ENCODE measurements at regions not wholly inside any gene's neighbourhood (a gene's known extent, or its start where the extent isn't known, plus 50 kb on each side); places are given as distances from the start of the nearest gene placed in this dataset.

GRCh38 chrX:109871121-109871888 is 131.6 kb upstream of the TMEM164 start:
- Histone ChIP-seq H3K4me2 (no peak overlapping the region), H3K4me3 (no peak overlapping the region), H3F3A (ENCODE audit: insufficient read depth, low read depth) (no peaks in the 10 kb centered on the region), H3K79me2 (ENCODE audit: low read depth) (no peaks in the 10 kb centered on the region), H3K27ac (no peak overlapping the region), H3K9me3 (ENCODE audit: insufficient read depth, low read depth) (no peaks in the 10 kb centered on the region), H3K9me2 (ENCODE audit: insufficient read depth) (no peaks in the 10 kb centered on the region), H2AFZ (no peak overlapping the region), H4K20me1 (ENCODE audit: insufficient read depth) (no peaks in the 10 kb centered on the region), H3K4me1 (replicated peaks; ENCODE audit: insufficient read depth) (no peaks in the 10 kb centered on the region), H3K36me3 (ENCODE audit: low read depth) (no peaks in the 10 kb centered on the region), H3K27me3 (ENCODE audit: insufficient read depth, low read depth) (no peaks in the 10 kb centered on the region)
- intact Hi-C loops (cut with micrococcal nuclease; ENCODE audit: unreplicated experiment): no loop called here
- POLR2A ChIA-PET (ENCODE audit: unreplicated experiment): interaction anchor here (0.7 kb wide), 1 partner anchor 53 kb away, joined by 3 read pairs; no protein-coding TSS in a partner anchor
- CTCF ChIA-PET: interaction anchor here (0.6 to 0.9 kb wide), 2 partner anchors 14 to 29 kb away, joined by 3 read pairs; no protein-coding TSS in a partner anchor
- no peak for TF ChIP-seq EZH2 (IDR thresholded peaks at IDR 0.05; ENCODE audit: low read depth)
- TF ChIP-seq CTCF (conservative IDR thresholded peaks at IDR 0.05): no peak
- no TSS peak for BruUV-seq (replicated peaks)
- no peak for DNase-seq

GRCh38 chrX:109872021-109872732 is 130.7 kb upstream of the TMEM164 start:
- no peak overlapping the region for H3K4me3 ChIP-seq
- H3K4me1 ChIP-seq (replicated peaks; ENCODE audit: insufficient read depth): no peaks in the 10 kb centered on the region
- TF ChIP-seq EZH2 (IDR thresholded peaks at IDR 0.05; ENCODE audit: low read depth) (no peak), CTCF (conservative IDR thresholded peaks at IDR 0.05) (no peak)
- no peaks in the 10 kb centered on the region for H3F3A ChIP-seq (ENCODE audit: insufficient read depth, low read depth)
- H3K9me2 ChIP-seq (ENCODE audit: insufficient read depth): no peaks in the 10 kb centered on the region
- no peak overlapping the region for H3K27ac ChIP-seq
- POLR2A ChIA-PET (ENCODE audit: unreplicated experiment): interaction anchor here (0.7 kb wide), 1 partner anchor 54 kb away, joined by 3 read pairs; no protein-coding TSS in a partner anchor
- no peak for DNase-seq
- H3K9me3 ChIP-seq (ENCODE audit: insufficient read depth, low read depth): no peaks in the 10 kb centered on the region
- no peaks in the 10 kb centered on the region for H4K20me1 ChIP-seq (ENCODE audit: insufficient read depth)
- no peaks in the 10 kb centered on the region for H3K79me2 ChIP-seq (ENCODE audit: low read depth)
- CTCF ChIA-PET: interaction anchor here (0.6 kb wide), 1 partner anchor 30 kb away, joined by 3 read pairs; no protein-coding TSS in a partner anchor
- H3K36me3 ChIP-seq (ENCODE audit: low read depth): no peaks in the 10 kb centered on the region
- intact Hi-C loops (cut with micrococcal nuclease; ENCODE audit: unreplicated experiment): no loop called here
- no TSS peak for BruUV-seq (replicated peaks)
- H2AFZ ChIP-seq: no peak overlapping the region
- H3K4me2 ChIP-seq: no peak overlapping the region
- no peaks in the 10 kb centered on the region for H3K27me3 ChIP-seq (ENCODE audit: insufficient read depth, low read depth)

- H3K9me2 ChIP-seq (ENCODE audit: insufficient read depth): no peaks in the 10 kb centered on the region
- no peak overlapping the region for H3K4me3 ChIP-seq
- H3F3A ChIP-seq (ENCODE audit: insufficient read depth, low read depth): no peaks in the 10 kb centered on the region
- H3K27ac ChIP-seq: no peak overlapping the region
- ChIA-PET POLR2A (ENCODE audit: unreplicated experiment) (no interaction called here), CTCF (no interaction called here)
- H3K27me3 ChIP-seq (ENCODE audit: insufficient read depth, low read depth): no peaks in the 10 kb centered on the region
- TF ChIP-seq EZH2 (IDR thresholded peaks at IDR 0.05; ENCODE audit: low read depth) (no peak), CTCF (conservative IDR thresholded peaks at IDR 0.05) (no peak)
- no peaks in the 10 kb centered on the region for H3K9me3 ChIP-seq (ENCODE audit: insufficient read depth, low read depth)
- H3K4me2 ChIP-seq: no peak overlapping the region
- H2AFZ ChIP-seq: no peak overlapping the region
- no peaks in the 10 kb centered on the region for H3K36me3 ChIP-seq (ENCODE audit: low read depth)
- no peaks in the 10 kb centered on the region for H4K20me1 ChIP-seq (ENCODE audit: insufficient read depth)
- intact Hi-C loops (cut with micrococcal nuclease; ENCODE audit: unreplicated experiment): no loop called here
- no peaks in the 10 kb centered on the region for H3K4me1 ChIP-seq (replicated peaks; ENCODE audit: insufficient read depth)
- no peaks in the 10 kb centered on the region for H3K79me2 ChIP-seq (ENCODE audit: low read depth)
- no TSS peak for BruUV-seq (replicated peaks)
- DNase-seq: no peak
Observed at GRCh38 chrX:109873574-109873973, 129.3 kb upstream of the TMEM164 start.
